HepG2 (cell line): ENCODE measurements at regions not wholly inside any gene's neighbourhood (a gene's known extent, or its start where the extent isn't known, plus 50 kb on each side); places are given as distances from the start of the nearest gene placed in this dataset.

Source experiments
- ATAC-seq: fragments of 200-7000 bp; cut with Tn5 transposase; 3 replicates; pipeline ENCODE4 v1.9.1; 2020; ENCODE audit warnings: mild to moderate bottlenecking, moderate library complexity
- BruUV-seq: library from RNA; stranded (reverse); fragments of 400-500 nt; replicated peaks from 2 replicates; lab custom pipeline; 2021; lab: Mats Ljungman, UMichigan
- CTCF ChIA-PET: fragments of 300-600 bp; formaldehyde crosslinking; extraction: SDS; loops from one replicate; lab custom pipeline; 2021; ENCODE audit warnings: low total read pairs, inconsistent platforms, low intra/inter-chr PET ratio; lab: Yijun Ruan, JAX
- POLR2A ChIA-PET: fragments of 350-600 bp; sonication (Branson Sonifier 250); formaldehyde crosslinking; loops from one replicate; lab custom pipeline; 2020; ENCODE audit warnings: antibody characterized with exemption, inconsistent platforms; lab: Yijun Ruan, JAX
- DNase-seq: peaks from one replicate; pipeline ENCODE4 v3.0.0-alpha.2; 2015; ENCODE audit warnings: low spot score
- FAIRE-seq: peaks from 3 replicates; lab custom pipeline; 2011; peaks lifted over from hg19 to GRCh38; lab: Jason Lieb, UNC
- H2AFZ ChIP-seq: one replicate; pipeline ENCODE4 v1.6.1; 2011; ENCODE audit warnings: low read length, inconsistent platforms
- H3K27ac ChIP-seq: fragments of 300-600 bp; 3 replicates; pipeline ENCODE4 v1.8.0; 2011; ENCODE audit warnings: mixed run types, mild to moderate bottlenecking, mixed read lengths, low read length, inconsistent platforms; ENCODE audit not compliant: insufficient read depth; ENCODE audit errors: extremely low read length
- H3K27me3 ChIP-seq, 2 experiments: fragments of 200-600 bp in 1 of 2; 2 replicates in 1 of 2; 3 replicates in 1 of 2; pipeline versions ENCODE4 v1.6.0 to v1.8.0; 2011; ENCODE audit warnings: low read length in 2 of 2, mild to moderate bottlenecking in 2 of 2, moderate library complexity in 2 of 2, inconsistent platforms in 1 of 2; ENCODE audit not compliant: insufficient read depth in 2 of 2, control insufficient read depth in 1 of 2
- H3K36me3 ChIP-seq, 2 experiments: fragments of 200-600 bp in 1 of 2; replicated peaks in 1 of 2; 2 replicates in 1 of 2; 3 replicates in 1 of 2; pipeline versions ENCODE4 v1.5.1 to v1.8.0; 2011; ENCODE audit warnings: low read length in 2 of 2, inconsistent platforms in 1 of 2; ENCODE audit not compliant: insufficient read depth in 2 of 2, control insufficient read depth in 1 of 2
- H3K4me1 ChIP-seq: 2 replicates; pipeline ENCODE4 v1.5.1; 2012; ENCODE audit warnings: low read length, inconsistent platforms; ENCODE audit not compliant: insufficient read depth
- H3K4me2 ChIP-seq: 2 replicates; pipeline ENCODE4 v1.6.0; 2011; ENCODE audit warnings: low read depth, low read length, inconsistent platforms
- H3K4me3 ChIP-seq, 3 experiments: fragments of 200-600 bp in 1 of 3; sonication (generic), shearing (Covaris generic) in 1 of 3; replicated peaks in 1 of 3; 2 replicates each; pipeline ENCODE4 v1.5.1; 2011 to 2016; ENCODE audit warnings: low read length in 3 of 3, inconsistent platforms in 2 of 3, low read depth in 2 of 3, mild to moderate bottlenecking in 2 of 3, control low read depth in 1 of 3, mixed read lengths in 1 of 3; ENCODE audit not compliant: insufficient read depth in 1 of 3
- H3K79me2 ChIP-seq: one replicate; pipeline ENCODE4 v1.6.1; 2011; ENCODE audit warnings: low read length, inconsistent platforms; ENCODE audit not compliant: insufficient read depth
- H3K9ac ChIP-seq: 2 replicates; pipeline ENCODE4 v1.6.0; 2011; ENCODE audit warnings: mild to moderate bottlenecking, low read depth, low read length, inconsistent platforms; ENCODE audit not compliant: insufficient read depth
- H3K9me3 ChIP-seq: 2 replicates; pipeline ENCODE4 v1.5.1; 2012; ENCODE audit warnings: mild to moderate bottlenecking, low read length
- H4K20me1 ChIP-seq: 2 replicates; pipeline ENCODE4 v1.6.0; 2011; ENCODE audit warnings: inconsistent platforms, mild to moderate bottlenecking, low read length, moderate library complexity; ENCODE audit not compliant: insufficient read depth
- HMGXB3 ChIP-seq: sonication (generic); formaldehyde crosslinking; IDR thresholded peaks from 2 replicates; pipeline ENCODE4 v1.4.0; 2020; ENCODE audit warnings: missing genetic modification reagents, borderline replicate concordance
- ZNF142 ChIP-seq: sonication (generic); formaldehyde crosslinking; IDR thresholded peaks from 2 replicates; pipeline ENCODE4 v1.4.0; 2020; ENCODE audit warnings: missing genetic modification reagents
- ZNF17 ChIP-seq: sonication (generic); formaldehyde crosslinking; IDR thresholded peaks from 2 replicates; pipeline ENCODE4 v1.5.0; 2020; ENCODE audit warnings: mild to moderate bottlenecking, missing genetic modification reagents
- ZNF678 ChIP-seq: sonication (generic); formaldehyde crosslinking; IDR thresholded peaks from 2 replicates; pipeline ENCODE4 v1.4.0; 2020; ENCODE audit warnings: mild to moderate bottlenecking, missing genetic modification reagents
- ZNF749 ChIP-seq: sonication (generic); formaldehyde crosslinking; IDR thresholded peaks from 2 replicates; pipeline ENCODE4 v1.8.0; 2022; ENCODE audit warnings: mild to moderate bottlenecking, missing genetic modification reagents, moderate library complexity, borderline replicate concordance
- ZNF891 ChIP-seq: sonication (generic); formaldehyde crosslinking; IDR thresholded peaks from 2 replicates; pipeline ENCODE4 v1.5.0; 2020; ENCODE audit warnings: mild to moderate bottlenecking, missing genetic modification reagents
- WGBS: methylation state at CpG from one replicate; pipeline ENCODE4 v1.1.6; 2017; ENCODE audit warnings: low lambda C conversion rate; 5-methylcytosine and 5-hydroxymethylcytosine counted together
- in situ Hi-C: cut with HindIII; loops from 2 replicates; pipeline ENCODE4 v1.10.0; 2017; ENCODE audit warnings: low pct_unique_long_range_greater_than_20kb; ENCODE audit not compliant: extremely low pct_ligation_motif_present
- intact Hi-C: fragments of 100-400 bp; cut with micrococcal nuclease; formaldehyde crosslinking; loops from one replicate; pipeline ENCODE4 v1.10.0; 2022; ENCODE audit not compliant: unreplicated experiment

- FAIRE-seq (no peak), ATAC-seq (no peak), DNase-seq (no peak)
- Histone ChIP-seq H3K9me3 (no peaks in the 10 kb centered on the region), H3K27me3 (no peaks in the 10 kb centered on the region; a peak in 1 of 5 replicates), H3K4me2 (no peak overlapping the region), H2AFZ (no peak overlapping the region), H3K4me3 (no peak overlapping the region), H3K4me1 (peaks cover 7% of the 10 kb centered on the region), H3K27ac (no peak overlapping the region)
- POLR2A ChIA-PET, result no interaction called here
- intact Hi-C loops, result no loop called here
- 26% methylated on average over 5 of the region's 5 CpGs for WGBS
- no TSS peak for BruUV-seq
- TF ChIP-seq HMGXB3 (CRISPR knock-in tag) (no peak), ZNF678 (no peak), ZNF142 (CRISPR knock-in tag) (no peak), ZNF891 (CRISPR knock-in tag) (no peak), ZNF17 (no peak), ZNF749 (CRISPR knock-in tag) (no peak)
- TF ChIP-seq, all 625 proteins: peak for 0
- H3K36me3 ChIP-seq, result no peaks in the 10 kb centered on the region
- CTCF ChIA-PET, result no interaction called here
- no peaks in the 10 kb centered on the region for H3K79me2 ChIP-seq
- H3K9ac ChIP-seq, result no peak overlapping the region
- in situ Hi-C loops, result no loop called here
- H4K20me1 ChIP-seq, result no peaks in the 10 kb centered on the region
Measured at GRCh38 chr2:180660881-180661685, 319.3 kb upstream of the UBE2E3 start.
